Stomach (tissue), 8 donors: ENCODE measurements at regions not wholly inside any gene's neighbourhood (a gene's known extent, or its start where the extent isn't known, plus 50 kb on each side); places are given as distances from the start of the nearest gene placed in this dataset.

Experiments
- DNase-seq, 2 donors: peaks; one replicate each; pipeline versions ENCODE4 v3.0.0 to v3.0.0-alpha.2; 2013 to 2019
- H3K27ac ChIP-seq, 5 donors: fragments of 200-600 bp in 4 of 5; sonication (generic) in 4 of 5; one replicate each; pipeline ENCODE4 v1.5.1; 2013 to 2019; ENCODE audit warnings: mild to moderate bottlenecking in 1 of 5, moderate library complexity in 1 of 5
- H3K27me3 ChIP-seq, 3 donors: fragments of 200-600 bp; sonication (generic); one replicate each; pipeline ENCODE4 v1.5.1; 2017 to 2019; ENCODE audit warnings: mixed run types in 1 of 3
- H3K36me3 ChIP-seq, 4 donors: fragments of 200-600 bp; sonication (generic); 1 replicate in 3 of 4; 2 replicates in 1 of 4; pipeline ENCODE4 v1.5.1; 2016 to 2019
- H3K4me1 ChIP-seq, 4 donors: fragments of 200-600 bp; sonication (generic); one replicate each; pipeline ENCODE4 v1.5.1; 2016 to 2019
- H3K4me3 ChIP-seq, 4 donors: fragments of 200-600 bp; sonication (generic) in 3 of 4; one replicate each; pipeline ENCODE4 v1.5.1; 2016 to 2019; ENCODE audit warnings: mild to moderate bottlenecking in 1 of 4
- H3K9me3 ChIP-seq, 4 donors: fragments of 200-600 bp; sonication (generic); one replicate each; pipeline ENCODE4 v1.5.1; 2016 to 2019
- CTCF ChIP-seq, 7 experiments: fragments of 450-650 bp in 4 of 7; fragments of 200-600 bp in 3 of 7; sonication (generic) in 3 of 7; IDR thresholded peaks; one replicate each; pipeline ENCODE4 v1.5.1; 2016 to 2019; ENCODE audit warnings: antibody characterized with exemption in 7 of 7, control low read depth in 2 of 7, mild to moderate bottlenecking in 1 of 7
- EP300 ChIP-seq: sonication (generic); formaldehyde crosslinking; IDR thresholded peaks from one replicate; pipeline ENCODE4 v1.6.1; 2017; ENCODE audit warnings: antibody characterized with exemption
- POLR2A ChIP-seq, 4 donors: fragments of 450-650 bp; IDR thresholded peaks; one replicate each; pipeline ENCODE4 v1.6.1; 2016; ENCODE audit warnings: antibody characterized with exemption in 4 of 4, control low read depth in 2 of 4, mild to moderate bottlenecking in 1 of 4, moderate library complexity in 1 of 4
- POLR2AphosphoS5 ChIP-seq, 3 donors: sonication (generic); formaldehyde crosslinking; IDR thresholded peaks; one replicate each; pipeline ENCODE4 v1.6.1; 2016; ENCODE audit warnings: antibody characterized with exemption in 3 of 3
- WGBS, 5 donors: extraction: QIAGEN DNeasy Blood & Tissue Kit in 3 of 5; methylation state at CpG; one replicate each; pipeline versions ENCODE4 v1.1.5 to v1.1.7; 2013 to 2018; 5-methylcytosine and 5-hydroxymethylcytosine counted together
- intact Hi-C: fragments of 100-400 bp; cut with DNase I; formaldehyde crosslinking; loops from one replicate; pipeline ENCODE4 v1.15.1; 2023; ENCODE audit warnings: low total_unique reads
- donor health status: healthy with polysubstance abuse.
- donor health status: Bipolar disorder and iron deficiency.
- donor health status: healthy.

GRCh38 chr10:128725531-128725930 is 599.3 kb upstream of the MKI67 start:
- Histone ChIP-seq H3K4me1 (no peaks in the 10 kb centered on the region), H3K27me3 (peaks cover 0 to 8% (median 0%) of the 10 kb centered on the region in 3 donors), H3K27ac (no peak overlapping the region), H3K4me3 (no peak overlapping the region), H3K9me3 (no peaks in the 10 kb centered on the region), H3K36me3 (no peaks in the 10 kb centered on the region)
- 79 to 89% (median 85%) methylated on average over 2 of the region's 2 CpGs for WGBS, 5 donors
- no peak for TF ChIP-seq EP300
- TF ChIP-seq POLR2A (IDR thresholded peaks at IDR 0.05), result no peak
- TF ChIP-seq POLR2AphosphoS5 (IDR thresholded peaks at IDR 0.05), result no peak
- intact Hi-C loops, result no loop called here
- no peak for DNase-seq

GRCh38 chr10:128727114-128727513 is 600.9 kb upstream of the MKI67 start:
- intact Hi-C loops, result no loop called here
- 51 to 62% (median 53%) methylated on average over 6 of the region's 6 CpGs for WGBS, 5 donors

GRCh38 chr10:128729910-128730420 is 603.7 kb upstream of the MKI67 start:
- peaks cover 0 to 22% (median 0%) of the 10 kb centered on the region in 3 donors for H3K27me3 ChIP-seq
- intact Hi-C loops, result no loop called here
- H3K4me1 ChIP-seq, result no peaks in the 10 kb centered on the region
- no peak for DNase-seq
- H3K36me3 ChIP-seq, result no peaks in the 10 kb centered on the region
- TF ChIP-seq POLR2AphosphoS5 (IDR thresholded peaks at IDR 0.05) (no peak), EP300 (no peak), CTCF (IDR thresholded peaks at IDR 0.05) (no peak), POLR2A (IDR thresholded peaks at IDR 0.05) (no peak)
- H3K9me3 ChIP-seq, result no peaks in the 10 kb centered on the region
- WGBS, 5 donors, result 79 to 88% (median 85%) methylated on average over 4 of the region's 4 CpGs
- H3K4me3 ChIP-seq, result no peak overlapping the region
- no peak overlapping the region for H3K27ac ChIP-seq

More at GRCh38 chr10:128727114-128727513, 600.9 kb upstream of the MKI67 start:
- no peaks in the 10 kb centered on the region for H3K9me3 ChIP-seq
- H3K4me3 ChIP-seq, result no peak overlapping the region
- peaks cover 0 to 8% (median 0%) of the 10 kb centered on the region in 3 donors for H3K27me3 ChIP-seq
- no peak for DNase-seq
- H3K4me1 ChIP-seq, result no peaks in the 10 kb centered on the region
- H3K27ac ChIP-seq, result no peak overlapping the region
- H3K36me3 ChIP-seq, result no peaks in the 10 kb centered on the region
- TF ChIP-seq EP300, result no peak
- TF ChIP-seq POLR2AphosphoS5 (IDR thresholded peaks at IDR 0.05), result no peak
- no peak for TF ChIP-seq CTCF (IDR thresholded peaks at IDR 0.05)
- TF ChIP-seq POLR2A (IDR thresholded peaks at IDR 0.05), result no peak

- intact Hi-C loops, result no loop called here
- 84 to 92% (median 90%) methylated on average over 13 of the region's 13 CpGs for WGBS, 5 donors
- H3K4me1 ChIP-seq, result no peaks in the 10 kb centered on the region
- H3K27me3 ChIP-seq, result peaks cover 0 to 22% (median 0%) of the 10 kb centered on the region in 3 donors
- H3K36me3 ChIP-seq, result no peaks in the 10 kb centered on the region
- no peak for TF ChIP-seq EP300
- TF ChIP-seq POLR2AphosphoS5 (IDR thresholded peaks at IDR 0.05), result no peak
- no peak for TF ChIP-seq CTCF (IDR thresholded peaks at IDR 0.05)
- TF ChIP-seq POLR2A (IDR thresholded peaks at IDR 0.05), result no peak
- DNase-seq, result no peak
- H3K4me3 ChIP-seq, result no peak overlapping the region
- H3K27ac ChIP-seq, result no peak overlapping the region
- no peaks in the 10 kb centered on the region for H3K9me3 ChIP-seq
These were observed 604.7 kb upstream of the MKI67 start for GRCh38 chr10:128730922-128731321.

- Histone ChIP-seq H3K36me3 (no peaks in the 10 kb centered on the region), H3K27ac (no peak overlapping the region), H3K4me3 (no peak overlapping the region), H3K9me3 (no peaks in the 10 kb centered on the region), H3K27me3 (peaks cover 0 to 21% (median 0%) of the 10 kb centered on the region in 3 donors), H3K4me1 (no peaks in the 10 kb centered on the region)
- 87 to 95% (median 94%) methylated on average over 5 of the region's 5 CpGs for WGBS, 5 donors
- no peak for DNase-seq
- TF ChIP-seq POLR2AphosphoS5 (IDR thresholded peaks at IDR 0.05), result no peak
- TF ChIP-seq CTCF (IDR thresholded peaks at IDR 0.05), result no peak
- TF ChIP-seq POLR2A (IDR thresholded peaks at IDR 0.05), result no peak
- TF ChIP-seq EP300, result no peak
- intact Hi-C loops, result no loop called here
These were observed 607.9 kb upstream of the MKI67 start for GRCh38 chr10:128734161-128734560.
